SU-DHL-6 (cell line): ENCODE measurements at regions not wholly inside any gene's neighbourhood (a gene's known extent, or its start where the extent isn't known, plus 50 kb on each side); places are given as distances from the start of the nearest gene placed in this dataset.

Experiments
- CTCF ChIP-seq: fragments of 200-600 bp; sonication (generic); IDR thresholded peaks from one replicate; pipeline ENCODE4 v1.5.1; 2017; ENCODE audit warnings: antibody characterized with exemption, mild to moderate bottlenecking, low read length, moderate library complexity; ENCODE audit not compliant: insufficient read depth, poor library complexity, severe bottlenecking
- EZH2phosphoT487 ChIP-seq: fragments of 200-600 bp; sonication (generic), shearing (Covaris generic); conservative IDR thresholded peaks from 2 replicates; pipeline ENCODE4 v1.6.1; 2018; ENCODE audit warnings: mild to moderate bottlenecking, antibody characterized with exemption, low read length, moderate library complexity, mixed read lengths

- TF ChIP-seq CTCF (no peak), EZH2phosphoT487 (no peak)
Measured at GRCh38 chr3:153319705-153320554, 157.9 kb downstream of the RAP2B start.
